ENCODE measurements at regions not wholly inside any gene's neighbourhood (a gene's known extent, or its start where the extent isn't known, plus 50 kb on each side); places are given as distances from the start of the nearest gene placed in this dataset.

DNA sequence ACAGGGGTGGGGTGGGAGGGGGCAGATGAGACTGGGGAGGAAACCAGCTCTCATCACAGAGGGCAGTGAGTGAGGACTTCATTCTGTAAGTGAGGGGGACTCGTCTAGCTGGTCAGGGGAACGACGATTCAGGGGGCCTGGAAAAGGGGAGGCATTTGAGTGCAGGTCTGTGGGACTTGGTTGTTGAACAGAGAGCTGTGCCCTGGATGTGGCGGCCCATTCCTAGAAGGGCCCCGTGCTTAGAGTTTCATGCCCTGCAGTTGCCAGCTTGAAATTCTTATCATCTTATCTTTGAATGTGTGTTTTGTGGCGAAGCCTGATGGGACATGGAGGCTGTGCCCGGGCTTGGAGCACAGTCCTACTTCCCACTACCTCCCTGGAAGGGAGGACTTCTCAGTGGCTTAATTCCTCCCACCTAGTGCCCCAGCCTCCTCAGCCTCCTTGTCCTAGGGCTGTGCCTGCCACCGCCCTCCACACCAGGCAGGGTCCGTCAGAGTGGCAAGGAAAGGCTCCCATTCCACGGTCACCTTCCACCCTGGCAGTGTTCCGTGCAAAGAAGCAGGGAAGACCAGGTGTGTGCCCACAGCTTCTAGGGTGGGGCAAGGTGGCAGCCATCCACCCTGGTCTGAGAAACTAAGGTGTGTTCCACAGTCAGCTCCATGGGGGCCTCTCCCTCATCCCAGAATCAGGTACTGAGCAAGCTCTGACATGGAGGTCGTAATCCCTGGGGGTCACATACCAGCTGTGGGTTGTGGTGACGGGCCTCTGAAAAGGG is 59.7 kb upstream of the LMO1 start:
- no peak for DNase-seq (ENCODE audit: low spot score)

DNA sequence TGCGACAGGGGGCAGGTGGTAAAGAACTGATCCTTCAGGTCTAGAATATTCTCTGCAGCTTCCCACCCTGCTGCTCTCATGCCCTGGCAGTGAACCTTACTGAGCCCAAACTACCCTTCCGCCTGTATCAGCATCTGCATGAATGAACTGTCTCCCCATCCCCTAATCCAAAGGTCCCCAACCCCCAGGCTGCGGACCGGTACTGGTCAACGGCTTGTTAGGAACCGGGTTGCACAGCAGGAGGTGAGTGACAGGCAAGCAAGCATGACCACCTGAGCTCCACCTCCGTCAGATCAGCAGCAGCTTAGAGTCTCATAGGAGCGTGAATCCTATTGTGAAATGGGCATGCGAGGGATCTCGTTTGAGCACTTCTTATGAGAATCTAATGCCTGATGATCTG is 58.2 kb upstream of the LMO1 start:
- DNase-seq (ENCODE audit: low spot score) = no peak

DNA sequence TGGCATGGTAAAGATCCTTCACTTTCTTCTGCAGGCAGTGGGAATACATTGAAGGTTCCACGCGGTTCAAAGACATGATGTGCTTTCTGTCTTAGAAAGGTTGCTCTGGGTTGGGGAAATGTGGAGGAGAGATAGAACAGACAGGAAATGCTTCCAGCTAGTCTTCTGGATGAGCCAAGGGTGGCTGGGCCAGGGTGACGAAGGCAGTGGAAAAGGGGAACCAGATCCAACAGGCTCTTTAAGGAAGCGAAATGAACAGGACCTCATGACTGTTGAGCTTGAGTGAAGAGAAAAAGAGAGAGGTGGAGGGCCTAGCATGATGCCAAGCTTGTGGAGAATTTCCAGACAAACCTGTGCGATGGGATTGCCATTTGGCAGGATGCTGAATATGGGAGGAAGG is 56.4 kb upstream of the LMO1 start:
- DNase-seq (ENCODE audit: low spot score) = no peak

DNA sequence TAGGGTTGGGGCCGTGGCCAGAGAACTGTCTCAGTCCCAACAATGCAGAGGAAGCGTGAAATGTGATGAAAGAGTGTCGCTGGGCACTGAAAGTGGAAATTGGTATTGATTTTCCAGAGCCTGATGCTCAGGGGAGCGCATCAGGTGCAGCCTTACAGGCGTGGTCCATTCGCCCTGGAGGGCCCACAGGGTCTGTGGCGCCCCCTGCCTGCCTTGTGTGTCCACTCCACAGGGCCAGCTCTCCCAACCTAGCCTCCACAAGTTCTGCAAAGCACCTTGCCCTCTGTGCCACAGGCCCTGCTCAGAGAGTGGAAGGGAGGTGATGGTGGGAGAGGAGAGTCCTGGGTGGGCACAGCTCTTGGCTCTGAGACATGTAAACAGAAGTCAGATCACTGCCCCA is 54.9 kb upstream of the LMO1 start:
- no peak for DNase-seq (ENCODE audit: low spot score)

DNA sequence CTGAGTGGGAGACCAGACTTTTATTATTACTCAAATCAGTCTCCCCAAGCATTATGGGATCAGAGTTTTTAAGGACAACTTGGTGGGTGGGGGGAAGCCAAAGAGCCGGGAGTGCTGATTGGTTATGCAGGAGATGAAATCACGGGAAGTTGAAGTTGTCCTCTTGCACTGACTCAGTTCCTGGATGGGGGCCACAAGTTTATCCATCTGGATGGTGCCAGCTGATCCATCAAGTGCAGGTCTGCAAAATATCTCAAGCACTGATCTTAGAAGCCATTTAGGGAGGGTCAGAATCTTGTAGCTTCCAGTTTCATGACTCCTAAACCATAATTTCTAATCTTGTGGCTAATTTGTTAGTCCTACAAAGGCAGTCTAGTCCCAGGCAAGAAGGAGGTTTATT is 53.5 kb upstream of the LMO1 start:
- no peak for DNase-seq (ENCODE audit: low spot score)

DNA sequence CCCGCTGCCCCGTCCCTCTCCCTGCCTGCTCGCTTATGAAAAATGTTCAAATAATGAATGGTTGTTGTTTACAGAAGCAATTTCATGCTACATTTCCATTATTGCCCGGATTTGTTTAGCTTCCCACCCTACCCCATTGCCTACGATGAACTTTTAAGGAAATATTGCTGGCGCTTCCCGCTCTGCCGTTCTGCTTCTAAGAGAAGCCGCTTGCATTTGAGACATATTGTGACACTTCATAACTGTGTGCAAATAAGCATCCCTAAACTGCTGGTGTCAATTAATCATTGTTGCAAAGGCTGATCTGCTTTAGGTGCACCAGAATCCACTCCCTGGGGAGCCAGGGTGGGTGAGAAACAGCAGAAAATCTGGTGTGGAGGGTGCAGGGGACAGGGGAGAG is 52.3 kb upstream of the LMO1 start:
- DNase-seq (ENCODE audit: low spot score) = no peak

DNA sequence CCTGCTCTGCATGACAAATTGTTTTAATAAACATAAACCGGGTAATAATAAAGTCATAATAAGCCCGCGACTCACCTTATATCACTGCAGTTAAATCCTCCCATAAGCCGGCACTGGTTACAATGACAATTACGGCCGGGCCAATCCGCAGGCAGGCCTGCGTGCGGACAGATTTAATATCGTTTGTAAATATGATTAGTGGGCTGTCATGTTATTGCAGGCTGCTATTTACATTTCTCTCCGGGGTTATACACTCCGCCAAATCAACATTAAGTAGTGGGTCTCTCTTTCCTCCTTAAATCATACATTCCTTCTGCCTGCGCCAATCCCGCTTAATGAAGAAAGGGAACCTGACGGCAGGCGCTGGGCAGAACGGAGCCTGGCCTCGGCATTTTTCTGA is 51.8 kb upstream of the LMO1 start:
- no peak for DNase-seq (ENCODE audit: low spot score)

DNA sequence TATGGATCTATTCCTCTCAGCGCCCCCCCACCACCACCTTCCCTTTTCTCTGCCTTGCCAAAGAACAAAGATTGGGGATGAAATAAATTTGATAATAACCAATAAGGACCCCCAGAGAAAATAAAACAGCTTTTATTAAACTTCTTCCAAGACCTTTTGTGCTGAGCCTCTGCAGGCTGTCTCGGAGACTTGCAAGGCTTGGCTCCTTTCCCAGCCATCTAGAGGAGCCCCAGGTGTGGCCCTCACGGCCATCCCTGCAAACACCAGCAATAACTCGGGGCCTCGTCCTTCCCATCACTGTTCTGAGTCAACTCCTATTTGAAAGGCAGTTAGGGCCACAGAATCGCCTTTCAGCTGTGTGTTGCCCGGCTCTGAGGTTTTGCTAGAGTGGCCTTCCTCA is 51.2 kb upstream of the LMO1 start:
- no peak for DNase-seq (ENCODE audit: low spot score)

DNA sequence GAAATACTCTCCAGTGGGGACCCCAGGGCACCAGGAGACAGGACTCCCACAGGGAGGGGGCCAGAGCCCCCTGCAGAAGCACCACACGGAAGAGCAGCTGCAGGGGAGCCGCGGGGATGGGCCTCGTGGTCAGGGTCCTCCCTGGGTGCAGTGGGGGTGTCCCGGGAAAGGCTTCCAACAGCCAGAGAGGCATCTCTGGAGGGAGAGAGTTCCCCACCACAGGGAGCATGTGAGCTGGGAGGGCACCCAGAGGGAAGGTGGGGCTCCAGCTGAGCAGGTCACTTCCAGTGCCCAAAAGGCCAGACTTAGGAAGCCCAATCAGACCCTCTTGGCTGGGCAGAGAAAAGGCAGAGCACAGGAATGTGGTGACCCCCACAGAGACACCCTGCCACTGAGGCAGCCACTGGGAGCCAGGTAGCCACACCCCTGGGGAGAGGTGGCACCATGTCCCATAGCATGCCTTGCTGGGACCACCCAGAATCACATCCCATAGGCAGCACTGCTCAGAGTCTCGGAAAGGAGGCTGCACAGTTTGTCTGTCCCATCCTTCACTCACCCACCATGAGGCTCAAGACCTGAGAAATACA is 49.9 kb upstream of the LMO1 start:
- no peak for DNase-seq (ENCODE audit: low spot score)

Data from HuH-7.5 (cell line).